Stimulated activated CD8-positive, alpha-beta memory T cell treated with anti-CD3 and anti-CD28 coated beads, Interleukin-12 subunit alpha, Interleukin-12 subunit beta, amount 100 ng/mL, for 4 hours (primary cell): ENCODE measurements at regions not wholly inside any gene's neighbourhood (a gene's known extent, or its start where the extent isn't known, plus 50 kb on each side); places are given as distances from the start of the nearest gene placed in this dataset.

Experiments used
- DNase-seq: peaks from one replicate; pipeline ENCODE4 v3.0.0-alpha.2; 2020; ENCODE audit warnings: low read depth

DNA sequence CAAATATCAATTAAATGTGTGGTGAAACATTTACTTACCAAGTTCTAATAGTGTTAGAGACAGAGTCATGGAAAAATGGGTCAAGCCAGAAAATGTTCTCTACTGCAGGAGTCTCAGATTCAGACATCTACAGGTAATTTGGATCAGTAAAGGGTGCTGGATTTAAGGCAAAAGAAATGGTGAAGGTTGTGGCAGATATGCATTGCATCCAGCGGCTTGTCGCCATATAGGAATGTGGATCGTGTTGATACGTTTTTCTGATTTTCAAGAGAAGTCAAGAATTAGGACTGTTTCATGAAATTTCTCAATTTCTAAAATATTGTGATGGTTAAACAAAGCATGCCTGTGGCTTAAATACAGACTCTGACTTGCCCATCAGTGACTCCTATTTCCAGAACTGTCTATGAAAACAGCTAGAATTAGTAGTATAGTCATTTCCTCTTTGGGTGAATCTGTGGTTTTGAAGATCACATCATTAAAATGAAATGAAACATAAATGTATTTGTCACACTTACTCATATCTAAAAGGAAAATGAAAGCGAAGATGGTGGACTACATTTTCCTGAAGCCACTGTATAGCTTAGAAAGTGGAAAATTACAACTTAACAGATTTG, 110.1 kb upstream of the VEGFC start:
- DNase-seq = no peak

DNA sequence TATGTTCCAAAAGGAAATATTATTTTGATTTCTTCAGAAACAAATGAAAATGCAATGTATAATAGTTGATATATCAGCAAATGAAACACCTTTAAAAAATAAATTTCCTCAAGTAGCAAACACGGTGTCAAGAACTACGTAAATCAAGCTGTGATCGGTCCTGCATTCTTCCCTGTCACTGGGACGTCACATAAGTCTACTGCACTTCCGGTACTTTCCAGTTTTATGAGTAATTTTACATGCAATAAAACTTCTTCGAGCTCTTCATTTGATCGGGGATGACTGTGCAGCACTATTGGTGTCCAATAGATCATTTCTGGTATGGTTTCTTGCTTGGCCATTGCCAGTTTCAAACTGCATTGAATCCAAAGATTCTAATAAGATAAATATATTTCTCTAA, 114.0 kb upstream of the VEGFC start:
- no peak for DNase-seq

DNA sequence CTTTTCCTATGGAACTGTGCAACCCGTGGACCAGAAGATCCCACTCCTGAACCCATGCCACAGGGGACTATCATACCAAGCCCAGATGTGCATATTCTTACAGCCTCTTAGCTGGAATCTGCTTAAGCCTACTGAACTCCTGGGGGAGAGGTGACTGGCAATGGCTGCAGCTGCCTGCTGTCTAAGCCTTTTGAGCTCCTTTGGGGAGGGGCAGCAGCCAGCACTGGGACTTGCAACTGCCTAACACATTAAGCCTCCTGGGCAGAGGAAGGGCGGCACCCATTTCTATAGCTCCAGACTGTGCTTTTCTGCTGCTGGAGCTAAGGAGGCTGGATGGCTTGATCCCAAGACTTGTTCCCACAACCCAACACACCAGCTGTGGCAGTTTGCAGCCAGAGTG, 117.9 kb upstream of the VEGFC start:
- no peak for DNase-seq

DNA sequence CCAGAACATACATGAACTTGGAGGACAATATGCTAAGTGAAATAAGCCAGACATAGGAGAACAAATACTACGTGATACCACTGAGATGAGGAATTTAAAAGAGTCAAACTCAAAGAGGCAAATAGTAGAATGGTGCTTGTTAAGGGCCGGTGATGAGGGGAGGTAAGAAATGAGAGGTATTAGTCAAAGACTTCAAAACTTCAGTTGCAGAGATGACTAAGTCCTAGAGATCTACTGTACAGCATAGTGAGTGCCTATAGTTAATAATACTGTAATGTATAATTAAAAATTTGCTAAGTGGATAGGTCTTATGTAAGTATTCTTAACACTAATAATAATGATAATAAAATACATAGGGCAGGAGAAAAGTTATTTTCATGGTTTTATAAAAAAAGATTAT, 126.9 kb upstream of the VEGFC start:
- no peak for DNase-seq

DNA sequence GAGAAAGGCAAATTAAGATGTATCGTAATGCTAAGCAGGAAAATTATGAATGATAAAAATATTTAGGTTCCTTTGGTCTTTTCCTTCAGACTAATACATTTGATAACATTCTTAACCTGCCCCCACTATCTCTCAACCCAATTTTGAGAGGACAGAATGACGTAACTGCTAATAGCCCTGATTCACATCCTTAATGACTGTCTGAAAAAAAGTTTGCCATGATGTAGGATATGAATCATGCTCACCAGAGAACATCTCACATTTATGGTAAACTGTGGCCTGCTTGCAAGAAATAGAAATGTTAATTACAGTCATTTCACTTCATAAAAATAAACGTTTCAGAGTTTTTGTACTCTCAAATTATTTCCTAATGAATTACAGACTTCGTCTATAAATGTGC, 128.0 kb upstream of the VEGFC start:
- no peak for DNase-seq

DNA sequence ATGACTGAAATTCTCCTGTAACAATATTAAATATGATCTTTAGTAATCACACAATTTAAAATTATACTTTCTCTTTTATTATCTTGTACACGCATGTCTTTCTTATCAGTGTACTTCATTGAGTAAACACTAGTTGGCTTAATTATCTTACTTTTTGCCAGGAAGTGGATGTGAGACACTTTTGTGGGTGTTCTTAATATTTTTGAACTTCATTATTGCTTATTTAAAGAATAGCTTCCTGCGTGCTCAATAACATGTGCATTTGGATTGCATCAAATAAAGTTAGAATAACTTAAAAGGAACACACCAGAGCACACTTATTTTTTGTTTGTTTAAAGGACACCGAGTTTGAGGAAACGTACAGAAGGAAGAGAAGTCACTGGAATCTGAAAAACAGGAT, 128.5 kb upstream of the VEGFC start:
- DNase-seq = no peak

DNA sequence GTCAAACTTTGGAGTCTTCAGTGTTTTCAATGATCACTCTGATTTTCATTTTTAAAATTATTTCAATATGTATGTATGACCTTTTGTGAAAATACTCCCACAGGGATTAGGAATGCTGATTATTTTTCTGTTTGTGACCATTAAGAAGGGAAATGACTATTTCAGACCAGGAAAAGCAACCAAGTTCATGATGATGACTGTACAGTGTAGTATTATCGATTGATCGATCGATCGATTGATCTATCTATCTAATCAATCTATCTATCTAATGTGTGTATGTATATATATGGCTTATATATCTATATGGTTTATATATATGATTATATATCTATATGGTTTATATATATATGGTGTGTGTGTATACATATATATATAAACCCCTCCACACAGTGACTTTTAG, 131.5 kb upstream of the VEGFC start:
- no peak for DNase-seq

DNA sequence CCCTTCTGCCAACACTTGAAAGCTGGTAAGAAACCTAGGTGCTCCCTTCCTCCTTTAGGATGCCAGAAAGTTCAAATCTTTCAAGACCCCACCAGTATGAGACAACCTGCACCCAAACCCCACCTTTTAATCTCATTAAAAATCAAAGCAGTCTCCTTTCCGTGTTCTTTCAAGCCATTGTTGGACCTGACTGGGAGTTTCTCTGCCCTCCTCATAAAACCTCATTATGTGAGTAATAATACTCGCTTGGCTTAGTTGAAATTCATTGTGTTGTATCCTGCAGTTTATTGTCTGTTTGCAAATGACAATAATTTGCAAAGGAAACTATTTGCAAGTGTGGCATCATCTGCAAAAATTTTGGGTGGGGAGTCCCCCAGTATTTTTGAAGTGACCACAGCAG, 133.2 kb upstream of the VEGFC start:
- DNase-seq = no peak

DNA sequence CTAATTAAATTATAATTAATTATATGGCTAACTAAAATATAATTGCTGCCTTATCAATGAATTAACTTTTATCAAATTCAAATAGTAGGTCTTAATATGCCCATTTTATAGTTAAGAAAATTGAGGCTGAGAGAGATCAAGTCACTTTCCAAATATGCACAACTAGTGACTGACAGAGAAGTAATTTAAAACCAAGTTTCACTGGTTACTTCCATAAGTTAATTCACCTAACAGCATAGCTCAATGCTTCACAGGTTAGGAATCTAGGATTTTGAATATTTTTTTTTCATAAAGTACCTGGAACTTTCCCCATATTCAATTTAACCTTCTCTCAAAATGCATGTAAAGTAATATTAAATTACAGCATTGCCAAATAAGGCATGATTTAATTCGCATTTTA, 134.4 kb upstream of the VEGFC start:
- DNase-seq = no peak

DNA sequence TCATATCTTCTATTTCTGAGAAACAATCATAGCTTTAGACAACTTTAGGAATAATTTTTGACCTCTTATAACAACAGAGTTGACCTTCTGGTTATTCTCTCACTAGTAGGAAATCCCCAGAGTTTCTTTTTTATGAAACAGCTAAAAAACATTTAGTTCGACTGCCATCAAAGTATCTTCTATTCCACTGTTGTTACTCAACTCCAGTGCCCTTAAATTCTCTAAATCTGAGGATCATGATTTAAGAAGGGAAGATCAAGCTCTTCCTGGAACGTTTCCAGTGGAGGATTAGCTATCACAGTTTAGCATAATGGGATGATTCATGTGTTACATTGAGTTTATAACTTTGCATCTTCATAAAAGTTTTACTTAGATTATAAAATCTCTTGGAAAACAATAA, 134.9 kb upstream of the VEGFC start:
- DNase-seq = no peak

DNA sequence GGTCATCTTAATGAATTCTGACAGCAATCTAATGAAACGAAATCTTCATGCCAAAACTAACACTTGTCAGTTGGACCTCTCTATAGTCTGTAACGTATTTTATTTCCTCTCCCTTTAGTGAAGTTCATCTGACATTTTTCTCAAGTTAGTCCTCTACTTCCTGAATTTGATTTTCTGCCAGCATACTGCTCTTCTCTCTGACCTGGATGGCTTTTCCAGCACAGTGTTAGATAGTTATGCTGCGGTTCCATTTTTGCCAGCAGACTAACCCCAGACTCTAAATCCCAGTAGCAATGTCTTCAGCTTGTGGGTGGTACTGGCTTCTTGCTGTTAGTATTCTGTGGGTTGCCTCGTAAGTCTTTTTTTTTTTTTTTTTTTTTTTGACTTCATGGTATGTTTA, 146.7 kb upstream of the VEGFC start:
- no peak for DNase-seq

DNA sequence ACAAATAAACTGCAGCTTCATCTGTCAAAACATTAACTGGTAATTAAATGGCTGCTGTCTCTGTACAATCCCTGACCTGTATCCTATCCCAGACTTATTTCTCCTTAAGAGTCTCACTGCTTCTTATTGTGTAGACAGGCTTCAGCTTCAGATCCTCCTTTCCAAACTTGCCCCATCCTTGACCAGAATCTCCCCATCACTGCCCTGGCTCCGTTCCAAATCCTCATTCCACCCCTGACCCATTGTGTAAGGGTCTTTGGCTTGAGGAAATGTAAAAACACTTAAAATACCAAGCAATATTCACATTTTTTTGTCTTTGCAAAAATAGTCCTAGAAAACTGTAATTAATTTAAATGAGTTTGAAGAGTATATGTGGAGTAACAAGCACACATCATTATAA, 152.6 kb upstream of the VEGFC start:
- DNase-seq = no peak

DNA sequence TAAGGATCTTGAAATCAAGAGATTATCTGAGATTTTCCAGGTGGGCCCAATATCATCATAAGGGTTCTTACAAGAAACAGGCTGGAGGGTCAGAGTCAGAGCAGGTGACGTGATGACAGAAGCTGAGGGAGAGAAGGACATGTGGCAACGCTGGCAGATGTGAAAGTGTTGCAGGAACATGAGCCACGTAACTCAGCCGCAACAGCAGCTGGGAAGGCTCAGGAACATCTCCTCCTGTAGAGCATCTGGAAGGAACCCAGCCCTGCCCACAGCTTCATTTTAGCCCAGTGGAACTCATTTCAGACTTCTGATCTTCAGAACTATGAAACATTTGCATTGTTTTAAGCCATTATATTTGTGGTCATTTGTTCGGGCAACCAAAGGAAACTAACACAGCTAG, 156.3 kb upstream of the VEGFC start:
- DNase-seq = no peak

DNA sequence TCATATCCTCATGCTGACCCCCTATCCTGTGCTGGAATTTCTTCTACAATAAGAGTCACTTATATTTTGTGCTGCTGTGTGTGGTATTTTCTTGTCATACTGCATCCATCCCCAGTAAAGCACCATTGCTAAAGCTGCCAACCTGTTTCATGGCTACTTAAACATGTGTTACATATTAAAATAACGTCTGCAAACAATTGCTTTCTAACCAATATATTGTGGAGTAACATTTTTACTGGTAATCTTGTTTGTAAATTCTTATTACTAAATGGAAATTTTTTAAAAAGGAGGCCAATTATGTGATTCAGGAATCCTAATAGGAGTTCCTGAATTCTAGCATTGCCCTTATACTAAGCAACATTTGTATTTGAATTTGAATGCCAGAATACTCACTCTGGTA, 160.3 kb upstream of the VEGFC start:
- no peak for DNase-seq

DNA sequence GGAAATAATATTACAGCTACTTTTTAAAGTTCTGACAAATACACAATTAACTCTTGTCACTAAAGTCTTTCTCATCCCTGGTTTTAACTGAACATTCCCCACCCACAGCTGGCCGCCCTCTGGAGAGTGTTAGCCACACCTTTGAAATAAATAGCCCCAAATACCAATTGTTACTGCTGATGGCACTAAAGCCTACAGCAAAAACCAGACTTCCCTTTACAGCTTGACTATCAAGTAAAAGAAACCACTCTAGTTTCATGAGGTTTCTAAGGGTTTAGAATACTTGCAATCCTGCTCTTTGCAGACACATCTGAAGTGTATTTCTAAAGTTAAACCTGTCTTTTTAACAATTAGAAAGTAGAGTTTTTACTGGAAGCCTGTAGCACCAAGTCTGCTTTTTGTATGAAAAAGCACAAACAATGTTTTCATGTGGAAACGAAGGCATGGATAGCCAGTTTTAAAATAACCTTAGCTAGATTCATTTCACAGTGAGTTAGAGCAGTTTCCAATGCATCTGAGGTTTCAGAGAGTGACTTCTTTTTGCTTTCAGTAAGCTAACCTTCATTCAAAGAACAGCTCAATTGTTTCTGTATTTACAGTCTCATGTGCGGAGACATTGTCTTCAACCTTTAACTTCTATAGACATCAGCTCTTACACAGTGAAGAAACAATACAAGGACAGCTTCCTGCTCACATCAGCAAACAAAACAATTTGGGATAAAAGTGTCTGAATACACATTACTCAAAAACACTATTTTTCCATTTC, 164.8 kb upstream of the VEGFC start:
- DNase-seq = no peak

DNA sequence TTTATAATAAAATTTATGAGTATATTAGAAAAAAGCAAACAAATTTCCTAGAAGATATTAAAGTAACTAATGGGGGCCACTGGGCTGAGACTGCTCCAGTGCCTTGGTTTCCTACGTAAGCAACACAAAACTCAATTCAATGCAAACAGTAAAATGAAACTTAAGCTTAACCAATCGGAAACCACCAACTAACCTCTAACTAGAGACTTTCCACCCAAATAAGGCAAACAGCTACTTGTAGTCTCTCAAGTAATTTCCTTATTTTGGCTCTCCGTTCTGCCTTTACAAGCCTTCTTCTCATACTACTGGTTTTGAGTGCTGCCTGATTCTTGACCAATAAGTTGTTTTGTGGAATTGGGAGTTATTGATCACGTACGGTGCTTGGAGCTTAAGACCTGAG, 167.3 kb upstream of the VEGFC start:
- DNase-seq = no peak

DNA sequence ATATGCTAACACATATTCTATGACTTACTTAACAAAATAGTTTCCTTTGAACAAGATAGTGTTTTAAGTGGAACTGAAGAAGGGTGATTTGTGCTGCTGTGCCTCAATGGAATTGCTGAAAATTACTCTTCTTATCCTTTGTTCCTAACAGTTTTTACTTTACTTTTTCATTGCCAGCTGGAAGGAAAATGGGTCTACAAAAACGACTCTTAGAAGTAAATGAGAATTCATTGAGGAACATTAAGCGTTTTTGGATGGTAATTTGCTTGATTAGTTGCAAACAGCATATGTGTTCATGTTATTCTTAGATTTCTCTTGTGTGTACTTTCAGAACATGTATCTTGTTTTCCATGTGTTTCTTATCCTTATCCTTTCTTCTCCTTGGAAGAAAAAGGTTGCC, 170.4 kb upstream of the VEGFC start:
- DNase-seq = no peak

DNA sequence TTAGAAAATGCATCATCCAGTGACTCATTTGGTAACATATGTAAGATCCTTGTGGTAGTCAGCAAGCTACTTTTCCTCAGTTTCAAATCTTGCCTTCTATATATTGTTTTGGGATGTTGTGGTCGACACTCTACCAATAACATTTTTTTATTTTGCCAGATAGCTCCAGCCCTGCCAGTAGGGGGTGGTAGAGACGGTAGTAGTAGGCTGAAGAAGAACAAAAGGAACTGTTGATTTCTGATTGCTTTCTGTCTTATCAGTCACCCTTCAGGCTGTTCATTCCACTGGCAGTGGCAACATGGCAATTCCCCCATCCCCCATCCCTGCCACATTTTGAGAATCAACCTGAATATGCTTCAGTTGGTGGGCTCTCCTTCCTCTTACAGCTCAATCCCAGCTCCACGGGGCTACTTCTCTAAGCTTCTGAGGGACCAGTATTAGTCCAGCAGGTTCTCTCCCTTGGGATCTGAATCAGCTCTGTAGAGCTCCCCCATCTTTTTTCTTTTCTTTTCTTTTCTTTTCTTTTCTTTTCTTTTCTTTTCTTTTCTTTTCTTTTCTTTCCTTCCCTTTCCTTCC, 171.5 kb upstream of the VEGFC start:
- no peak for DNase-seq

DNA sequence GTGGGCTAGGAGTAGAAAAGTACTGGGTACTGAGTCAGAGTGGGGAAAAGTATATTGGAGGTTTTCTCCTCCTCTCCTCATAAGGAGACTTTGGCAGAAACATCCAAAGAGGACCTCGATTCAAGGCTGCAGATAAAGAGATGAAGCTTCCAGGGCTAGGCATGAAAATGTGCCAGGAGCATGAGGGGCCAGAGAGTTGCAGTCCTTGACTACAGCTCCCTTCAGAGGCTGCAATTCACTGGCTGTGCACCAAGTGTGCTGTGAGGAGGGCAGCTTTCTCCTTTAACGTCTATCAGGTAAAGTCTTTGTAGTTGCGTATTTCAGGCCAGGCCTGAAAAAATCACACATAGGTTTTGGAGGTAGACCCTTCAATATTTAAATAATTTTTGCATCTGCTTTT, 174.9 kb upstream of the VEGFC start:
- DNase-seq = no peak

DNA sequence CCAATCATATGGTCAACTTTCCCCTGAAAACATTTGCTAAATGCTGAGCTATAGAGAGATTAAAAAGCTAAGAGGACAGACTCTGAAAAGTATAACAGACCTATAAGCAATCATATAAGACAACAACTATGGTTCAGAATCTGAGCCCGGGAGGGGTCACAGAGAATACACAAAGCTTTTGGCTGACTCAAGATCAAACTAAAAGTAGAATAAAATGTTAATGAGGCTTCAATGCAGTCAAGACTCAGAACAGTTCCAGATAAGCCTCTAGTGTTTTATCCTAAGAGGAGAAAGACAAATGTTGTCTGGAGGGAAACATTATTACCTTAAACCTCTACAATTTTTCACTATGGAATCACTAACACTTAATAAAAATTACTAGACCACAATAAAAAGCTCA, 175.4 kb upstream of the VEGFC start:
- no peak for DNase-seq

DNA sequence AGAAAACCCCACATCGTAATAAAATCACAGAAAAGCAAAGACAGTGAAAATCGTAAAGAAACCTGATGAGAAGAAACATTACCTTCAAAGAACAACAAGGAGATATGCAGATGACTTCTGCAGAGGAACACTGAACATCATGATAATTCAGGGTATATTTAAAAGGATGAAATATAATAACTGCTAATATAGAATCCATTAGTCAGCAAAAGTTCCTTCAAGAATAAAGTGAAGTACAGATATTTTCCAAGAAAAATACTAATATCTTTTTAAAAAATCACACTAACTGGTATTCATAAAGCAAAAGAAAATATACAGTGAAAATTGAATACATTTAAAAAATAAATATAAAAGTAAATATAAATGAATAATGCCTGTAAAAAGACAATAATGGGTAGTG, 176.3 kb upstream of the VEGFC start:
- no peak for DNase-seq

DNA sequence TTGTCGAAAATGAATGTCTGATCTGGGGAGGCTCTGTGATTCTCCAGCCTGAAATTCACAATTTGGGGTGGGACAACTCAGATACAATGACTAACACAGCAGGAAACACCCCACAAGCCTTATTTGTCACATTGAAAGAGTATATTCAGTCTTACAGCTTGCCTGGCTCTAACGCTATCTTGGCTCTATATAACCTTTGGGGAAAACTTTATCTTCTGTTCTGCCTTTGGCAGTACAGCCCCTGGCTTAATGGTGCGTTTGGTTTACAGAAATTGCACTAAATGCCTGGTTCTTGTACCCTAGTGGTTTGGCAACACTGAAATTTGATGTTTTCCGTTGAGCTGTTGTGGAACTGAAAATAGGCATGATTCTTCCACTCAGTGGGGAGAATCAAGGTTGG, 178.1 kb upstream of the VEGFC start:
- no peak for DNase-seq

DNA sequence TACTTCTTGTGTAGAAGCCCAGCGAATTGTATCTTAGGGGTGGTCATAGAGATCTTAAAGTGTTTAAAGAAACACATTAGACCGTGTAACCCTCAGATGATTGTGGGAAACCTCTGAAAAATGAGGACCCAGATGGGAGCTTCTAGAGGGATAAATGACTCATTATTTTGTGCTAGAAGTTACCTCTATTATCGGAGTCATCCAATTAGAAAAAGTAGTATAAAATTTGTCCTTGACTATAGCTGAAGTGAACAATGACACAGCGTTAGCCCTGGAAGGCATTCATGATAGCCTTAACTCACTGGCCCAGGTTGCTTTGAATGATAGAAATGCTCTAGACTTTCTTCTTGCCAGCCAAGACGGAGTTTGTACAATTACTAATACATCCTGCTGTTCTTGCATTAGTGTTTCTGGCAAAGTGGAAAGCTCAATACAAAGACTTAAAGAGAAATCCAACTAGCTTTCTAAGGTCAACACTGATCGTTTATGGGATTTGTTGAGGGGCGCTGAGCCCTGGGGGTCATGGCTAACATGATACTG, 178.9 kb upstream of the VEGFC start:
- DNase-seq = no peak

DNA sequence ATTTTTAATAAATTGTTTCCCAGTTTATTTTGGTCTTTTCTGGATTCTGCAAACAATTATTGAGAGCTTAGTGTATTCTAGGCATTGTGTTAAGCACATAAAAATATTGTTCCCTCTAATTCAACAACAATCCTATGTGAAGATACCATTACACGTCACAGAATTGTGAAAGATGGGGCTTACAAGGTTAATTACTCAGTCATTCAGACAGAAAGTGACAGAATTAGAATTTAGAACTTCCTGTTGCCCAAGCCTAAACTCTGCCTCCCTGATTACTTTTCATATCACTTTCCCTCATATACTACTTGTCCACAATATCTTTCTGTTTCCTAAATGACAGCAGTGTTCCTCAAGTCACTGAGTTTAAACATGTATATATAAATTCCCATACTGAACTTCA, 186.7 kb upstream of the VEGFC start:
- DNase-seq = no peak
